Astrocyte (in vitro differentiated cells and primary cell): ENCODE measurements at regions not wholly inside any gene's neighbourhood (a gene's known extent, or its start where the extent isn't known, plus 50 kb on each side); places are given as distances from the start of the nearest gene placed in this dataset.

ENCODE experiments used
- EZH2 ChIP-seq: IDR thresholded peaks from 2 replicates; pipeline ENCODE4 v1.6.1; 2012; ENCODE audit warnings: mild to moderate bottlenecking, low read length, inconsistent platforms; ENCODE audit not compliant: insufficient read depth
- TF ChIP-seq, protein P1 (sequence below): IDR thresholded peaks from 2 replicates; pipeline ENCODE4 v1.5.1; 2011; ENCODE audit warnings: low read depth, mild to moderate bottlenecking, inconsistent platforms, low read length, moderate library complexity; ENCODE audit not compliant: insufficient read depth

DNA sequence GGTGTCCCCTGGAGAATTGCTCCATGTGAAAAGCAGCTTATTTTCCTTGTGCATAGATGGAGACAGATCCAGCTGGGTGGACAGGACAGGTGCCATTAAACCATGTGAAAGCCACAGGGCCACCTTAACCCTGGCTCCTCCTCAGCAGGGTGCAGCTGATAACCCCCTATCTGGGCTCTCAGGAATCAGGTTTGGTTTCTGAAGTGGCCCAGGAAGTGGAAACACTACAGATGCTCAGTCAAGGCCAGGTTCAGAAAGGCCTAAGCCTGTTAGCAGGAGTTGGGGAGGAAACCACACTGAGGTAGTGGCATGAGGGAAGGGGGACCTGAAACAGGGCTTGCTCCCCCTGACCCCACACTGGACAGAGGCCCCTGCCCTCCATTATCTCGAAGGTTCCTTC, 217.0 kb downstream of the SPP2 start:
- TF ChIP-seq, protein P1, sequence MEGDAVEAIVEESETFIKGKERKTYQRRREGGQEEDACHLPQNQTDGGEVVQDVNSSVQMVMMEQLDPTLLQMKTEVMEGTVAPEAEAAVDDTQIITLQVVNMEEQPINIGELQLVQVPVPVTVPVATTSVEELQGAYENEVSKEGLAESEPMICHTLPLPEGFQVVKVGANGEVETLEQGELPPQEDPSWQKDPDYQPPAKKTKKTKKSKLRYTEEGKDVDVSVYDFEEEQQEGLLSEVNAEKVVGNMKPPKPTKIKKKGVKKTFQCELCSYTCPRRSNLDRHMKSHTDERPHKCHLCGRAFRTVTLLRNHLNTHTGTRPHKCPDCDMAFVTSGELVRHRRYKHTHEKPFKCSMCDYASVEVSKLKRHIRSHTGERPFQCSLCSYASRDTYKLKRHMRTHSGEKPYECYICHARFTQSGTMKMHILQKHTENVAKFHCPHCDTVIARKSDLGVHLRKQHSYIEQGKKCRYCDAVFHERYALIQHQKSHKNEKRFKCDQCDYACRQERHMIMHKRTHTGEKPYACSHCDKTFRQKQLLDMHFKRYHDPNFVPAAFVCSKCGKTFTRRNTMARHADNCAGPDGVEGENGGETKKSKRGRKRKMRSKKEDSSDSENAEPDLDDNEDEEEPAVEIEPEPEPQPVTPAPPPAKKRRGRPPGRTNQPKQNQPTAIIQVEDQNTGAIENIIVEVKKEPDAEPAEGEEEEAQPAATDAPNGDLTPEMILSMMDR, result no peak
- TF ChIP-seq EZH2, result no peak
